ENCODE measurements at regions not wholly inside any gene's neighbourhood (a gene's known extent, or its start where the extent isn't known, plus 50 kb on each side); places are given as distances from the start of the nearest gene placed in this dataset.

GRCh38 chr1:199657449-199657848 is 370.1 kb upstream of the NR5A2 start:
- no peaks in the 10 kb centered on the region for H3K36me3 ChIP-seq (ENCODE audit: control insufficient read depth, insufficient read depth, low read length)
- no peak overlapping the region for H3K27ac ChIP-seq (ENCODE audit: low read length)
- no peaks in the 10 kb centered on the region for H3K4me1 ChIP-seq (ENCODE audit: control insufficient read depth, insufficient read depth, low read length)
- no CpG with 5 or more reads among the region's 3 CpGs for WGBS (ENCODE audit: insufficient coverage, insufficient read length)
- no peak for DNase-seq (ENCODE audit: low read depth, low spot score)
- no peak overlapping the region for H3K4me3 ChIP-seq (ENCODE audit: low read length)
- H3K27me3 ChIP-seq (ENCODE audit: control insufficient read depth, insufficient read depth, low read length): no peaks in the 10 kb centered on the region
- H3K9me3 ChIP-seq (ENCODE audit: control insufficient read depth, insufficient read depth, low read length): no peaks in the 10 kb centered on the region

GRCh38 chr1:199660071-199660470 is 367.4 kb upstream of the NR5A2 start:
- H3K36me3 ChIP-seq (ENCODE audit: control insufficient read depth, insufficient read depth, low read length): no peaks in the 10 kb centered on the region
- no peaks in the 10 kb centered on the region for H3K4me1 ChIP-seq (ENCODE audit: control insufficient read depth, insufficient read depth, low read length)
- no CpG with 5 or more reads among the region's 2 CpGs for WGBS (ENCODE audit: insufficient coverage, insufficient read length)
- H3K27ac ChIP-seq (ENCODE audit: low read length): no peak overlapping the region
- H3K9me3 ChIP-seq (ENCODE audit: control insufficient read depth, insufficient read depth, low read length): no peaks in the 10 kb centered on the region
- DNase-seq (ENCODE audit: low read depth, low spot score): no peak
- no peak overlapping the region for H3K4me3 ChIP-seq (ENCODE audit: low read length)
- no peaks in the 10 kb centered on the region for H3K27me3 ChIP-seq (ENCODE audit: control insufficient read depth, insufficient read depth, low read length)

DNA sequence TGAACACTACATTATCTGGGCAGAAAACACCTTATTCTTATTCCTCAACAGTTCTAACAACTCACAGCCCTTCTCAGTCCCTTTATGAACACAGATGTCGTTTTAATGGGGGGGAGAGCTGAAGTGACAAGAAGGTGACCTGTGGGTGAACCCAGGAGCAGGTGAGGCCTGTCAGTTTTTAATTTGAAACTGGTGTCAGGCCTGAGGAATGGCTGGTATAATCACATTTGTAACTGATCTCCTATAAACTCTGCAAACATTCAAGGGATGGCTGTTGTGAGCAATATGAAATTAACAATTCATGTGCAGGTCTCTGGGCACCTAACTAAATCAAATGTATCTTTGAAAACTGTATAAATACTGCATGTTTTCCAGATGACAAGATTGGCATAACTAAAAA is 362.1 kb upstream of the NR5A2 start:
- no peaks in the 10 kb centered on the region for H3K4me1 ChIP-seq (ENCODE audit: control insufficient read depth, insufficient read depth, low read length)
- DNase-seq (ENCODE audit: low read depth, low spot score): no peak
- H3K4me3 ChIP-seq (ENCODE audit: low read length): no peak overlapping the region
- WGBS (ENCODE audit: insufficient coverage, insufficient read length): no CpG with 5 or more reads among the region's 1 CpG
- no peaks in the 10 kb centered on the region for H3K27me3 ChIP-seq (ENCODE audit: control insufficient read depth, insufficient read depth, low read length)
- H3K9me3 ChIP-seq (ENCODE audit: control insufficient read depth, insufficient read depth, low read length): no peaks in the 10 kb centered on the region
- H3K36me3 ChIP-seq (ENCODE audit: control insufficient read depth, insufficient read depth, low read length): no peaks in the 10 kb centered on the region
- H3K27ac ChIP-seq (ENCODE audit: low read length): no peak overlapping the region

DNA sequence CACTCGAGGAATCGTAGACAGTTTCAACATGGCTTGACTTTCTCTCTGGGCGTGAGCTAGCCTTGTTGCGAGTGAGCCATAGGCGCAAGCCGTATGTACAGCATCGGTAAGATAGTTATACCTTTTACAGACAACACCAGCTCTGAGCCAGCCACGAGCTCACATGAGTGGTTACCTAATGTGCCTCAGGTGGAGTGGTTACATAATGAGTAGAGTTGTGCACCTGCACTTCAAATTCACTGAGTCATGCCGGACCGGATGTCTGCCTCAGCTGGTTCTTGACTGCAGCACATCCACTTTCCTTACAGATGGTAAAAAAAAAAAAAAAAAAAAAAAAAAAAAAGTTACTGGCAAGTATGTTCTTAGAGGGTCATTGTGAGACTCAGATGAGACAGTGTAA is 360.4 kb upstream of the NR5A2 start:
- DNase-seq (ENCODE audit: low read depth, low spot score): no peak
- H3K27ac ChIP-seq (ENCODE audit: low read length): no peak overlapping the region
- no CpG with 5 or more reads among the region's 10 CpGs for WGBS (ENCODE audit: insufficient coverage, insufficient read length)
- H3K36me3 ChIP-seq (ENCODE audit: control insufficient read depth, insufficient read depth, low read length): no peaks in the 10 kb centered on the region
- no peak overlapping the region for H3K4me3 ChIP-seq (ENCODE audit: low read length)
- H3K4me1 ChIP-seq (ENCODE audit: control insufficient read depth, insufficient read depth, low read length): no peaks in the 10 kb centered on the region
- H3K27me3 ChIP-seq (ENCODE audit: control insufficient read depth, insufficient read depth, low read length): no peaks in the 10 kb centered on the region
- H3K9me3 ChIP-seq (ENCODE audit: control insufficient read depth, insufficient read depth, low read length): no peaks in the 10 kb centered on the region

DNA sequence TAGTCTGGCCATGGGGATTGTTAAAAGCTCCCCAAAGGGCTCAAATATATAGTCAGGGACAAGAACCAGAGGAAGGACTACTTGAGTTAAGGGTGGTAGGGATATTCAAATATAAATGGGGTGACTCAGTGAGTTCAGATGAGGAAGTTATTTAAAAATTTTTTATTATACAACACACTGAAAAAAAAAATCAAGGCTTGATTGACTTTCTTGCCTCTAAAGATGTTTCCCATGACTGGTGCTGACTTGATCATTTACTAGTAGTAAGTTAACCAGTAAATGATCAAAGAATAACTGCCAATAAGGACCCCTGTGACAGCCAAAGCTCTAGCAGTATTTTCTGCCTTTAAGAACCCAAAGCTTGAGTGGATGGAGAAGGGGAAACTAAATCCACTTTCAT is 357.6 kb upstream of the NR5A2 start:
- no peaks in the 10 kb centered on the region for H3K4me1 ChIP-seq (ENCODE audit: control insufficient read depth, insufficient read depth, low read length)

GRCh38 chr1:199671684-199672083 is 355.8 kb upstream of the NR5A2 start:
- H3K9me3 ChIP-seq (ENCODE audit: control insufficient read depth, insufficient read depth, low read length): no peaks in the 10 kb centered on the region
- H3K36me3 ChIP-seq (ENCODE audit: control insufficient read depth, insufficient read depth, low read length): no peaks in the 10 kb centered on the region
- WGBS (ENCODE audit: insufficient coverage, insufficient read length): no CpG with 5 or more reads among the region's 3 CpGs
- H3K4me1 ChIP-seq (ENCODE audit: control insufficient read depth, insufficient read depth, low read length): no peaks in the 10 kb centered on the region
- H3K27me3 ChIP-seq (ENCODE audit: control insufficient read depth, insufficient read depth, low read length): no peaks in the 10 kb centered on the region
- no peak overlapping the region for H3K27ac ChIP-seq (ENCODE audit: low read length)
- no peak for DNase-seq (ENCODE audit: low read depth, low spot score)
- H3K4me3 ChIP-seq (ENCODE audit: low read length): no peak overlapping the region

More for the DNA sequence above, 357.6 kb upstream of the NR5A2 start:
- Histone ChIP-seq H3K36me3 (ENCODE audit: control insufficient read depth, insufficient read depth, low read length) (no peaks in the 10 kb centered on the region), H3K27ac (ENCODE audit: low read length) (no peak overlapping the region), H3K27me3 (ENCODE audit: control insufficient read depth, insufficient read depth, low read length) (no peaks in the 10 kb centered on the region), H3K4me3 (ENCODE audit: low read length) (no peak overlapping the region), H3K9me3 (ENCODE audit: control insufficient read depth, insufficient read depth, low read length) (no peaks in the 10 kb centered on the region)
- no peak for DNase-seq (ENCODE audit: low read depth, low spot score)

DNA sequence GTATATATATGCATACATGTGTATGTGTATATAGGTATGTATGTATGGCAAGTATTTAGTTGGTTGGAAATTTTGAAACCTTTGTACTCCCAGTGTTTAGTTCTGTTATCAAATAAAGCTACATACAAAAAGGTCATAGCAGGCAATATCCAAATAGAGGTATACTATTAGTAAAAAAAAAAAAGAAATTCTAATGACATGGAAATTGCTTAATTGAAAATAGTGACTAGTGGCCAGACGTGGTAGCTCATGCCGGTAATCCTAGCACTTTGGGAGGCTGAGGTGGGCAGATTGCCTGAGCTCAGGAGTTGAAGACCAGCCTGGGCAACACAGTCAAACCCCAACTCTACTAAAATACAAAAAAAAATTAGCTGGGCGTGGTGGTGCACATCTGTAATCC is 351.6 kb upstream of the NR5A2 start:
- no CpG with 5 or more reads among the region's 3 CpGs for WGBS (ENCODE audit: insufficient coverage, insufficient read length)
- no peak for DNase-seq (ENCODE audit: low read depth, low spot score)
- H3K27me3 ChIP-seq (ENCODE audit: control insufficient read depth, insufficient read depth, low read length): no peaks in the 10 kb centered on the region

GRCh38 chr1:199678771-199679170 is 348.7 kb upstream of the NR5A2 start:
- no CpG with 5 or more reads among the region's 1 CpG for WGBS (ENCODE audit: insufficient coverage, insufficient read length)
- H3K27me3 ChIP-seq (ENCODE audit: control insufficient read depth, insufficient read depth, low read length): no peaks in the 10 kb centered on the region
- H3K9me3 ChIP-seq (ENCODE audit: control insufficient read depth, insufficient read depth, low read length): no peaks in the 10 kb centered on the region
- H3K4me1 ChIP-seq (ENCODE audit: control insufficient read depth, insufficient read depth, low read length): no peaks in the 10 kb centered on the region; the same call in 1 of the 2 replicates
- no peak for DNase-seq (ENCODE audit: low read depth, low spot score)
- no peak overlapping the region for H3K4me3 ChIP-seq (ENCODE audit: low read length)
- no peaks in the 10 kb centered on the region for H3K36me3 ChIP-seq (ENCODE audit: control insufficient read depth, insufficient read depth, low read length)
- H3K27ac ChIP-seq (ENCODE audit: low read length): no peak overlapping the region

More for the DNA sequence above, 351.6 kb upstream of the NR5A2 start:
- Histone ChIP-seq H3K4me1 (ENCODE audit: control insufficient read depth, insufficient read depth, low read length) (no peaks in the 10 kb centered on the region; the same call in 1 of the 2 replicates), H3K27ac (ENCODE audit: low read length) (no peak overlapping the region), H3K9me3 (ENCODE audit: control insufficient read depth, insufficient read depth, low read length) (no peaks in the 10 kb centered on the region), H3K36me3 (ENCODE audit: control insufficient read depth, insufficient read depth, low read length) (no peaks in the 10 kb centered on the region), H3K4me3 (ENCODE audit: low read length) (no peak overlapping the region)

GRCh38 chr1:199682081-199682480 is 345.4 kb upstream of the NR5A2 start:
- Histone ChIP-seq H3K4me1 (ENCODE audit: control insufficient read depth, insufficient read depth, low read length) (no peaks in the 10 kb centered on the region; the same call in 1 of the 2 replicates), H3K27me3 (ENCODE audit: control insufficient read depth, insufficient read depth, low read length) (no peaks in the 10 kb centered on the region), H3K27ac (ENCODE audit: low read length) (no peak overlapping the region), H3K36me3 (ENCODE audit: control insufficient read depth, insufficient read depth, low read length) (no peaks in the 10 kb centered on the region), H3K4me3 (ENCODE audit: low read length) (no peak overlapping the region), H3K9me3 (ENCODE audit: control insufficient read depth, insufficient read depth, low read length) (no peaks in the 10 kb centered on the region)
- no peak for DNase-seq (ENCODE audit: low read depth, low spot score)

- no CpG with 5 or more reads among the region's 1 CpG for WGBS (ENCODE audit: insufficient coverage, insufficient read length)
- DNase-seq (ENCODE audit: low read depth, low spot score): peak; percentile 22
- no peaks in the 10 kb centered on the region for H3K9me3 ChIP-seq (ENCODE audit: control insufficient read depth, insufficient read depth, low read length)
- peaks cover 2% of the 10 kb centered on the region; the same call in 1 of the 2 replicates for H3K4me1 ChIP-seq (ENCODE audit: control insufficient read depth, insufficient read depth, low read length)
- H3K4me3 ChIP-seq (ENCODE audit: low read length): no peak overlapping the region
- H3K27me3 ChIP-seq (ENCODE audit: control insufficient read depth, insufficient read depth, low read length): no peaks in the 10 kb centered on the region
- H3K27ac ChIP-seq (ENCODE audit: low read length): no peak overlapping the region
- no peaks in the 10 kb centered on the region for H3K36me3 ChIP-seq (ENCODE audit: control insufficient read depth, insufficient read depth, low read length)
Measured at GRCh38 chr1:199684686-199685273, 342.7 kb upstream of the NR5A2 start.

GRCh38 chr1:199685369-199685768 is 342.1 kb upstream of the NR5A2 start:
- peaks cover 2% of the 10 kb centered on the region; the same call in 1 of the 2 replicates for H3K4me1 ChIP-seq (ENCODE audit: control insufficient read depth, insufficient read depth, low read length)
- no peak overlapping the region for H3K27ac ChIP-seq (ENCODE audit: low read length)
- H3K4me3 ChIP-seq (ENCODE audit: low read length): no peak overlapping the region
- DNase-seq (ENCODE audit: low read depth, low spot score): no peak
- H3K36me3 ChIP-seq (ENCODE audit: control insufficient read depth, insufficient read depth, low read length): no peaks in the 10 kb centered on the region
- WGBS (ENCODE audit: insufficient coverage, insufficient read length): no CpG with 5 or more reads among the region's 2 CpGs
- H3K27me3 ChIP-seq (ENCODE audit: control insufficient read depth, insufficient read depth, low read length): no peaks in the 10 kb centered on the region
- no peaks in the 10 kb centered on the region for H3K9me3 ChIP-seq (ENCODE audit: control insufficient read depth, insufficient read depth, low read length)
